Central memory CD8-positive, alpha-beta T cell (primary cell): ENCODE measurements at regions not wholly inside any gene's neighbourhood (a gene's known extent, or its start where the extent isn't known, plus 50 kb on each side); places are given as distances from the start of the nearest gene placed in this dataset.
A peak's percentile ranks its signal among the peaks of the same experiment; 100 is the strongest.

Source experiments
- ATAC-seq: fragments of 150-1000 bp; cut with Tn5 transposase; replicated peaks from 2 replicates; pipeline ENCODE4 v1.10.0; 2022; ENCODE audit warnings: mild to moderate bottlenecking, moderate FRiP score, moderate number of reproducible peaks; ENCODE audit not compliant: poor library complexity, severe bottlenecking; ENCODE audit errors: extremely low read depth
- DNase-seq, 2 donors: peaks; one replicate each; pipeline ENCODE4 v3.0.0; 2021; ENCODE audit warnings: low spot score in 2 of 2
- H3K27ac Mint-ChIP-seq: one replicate; pipeline ENCODE4 v1.8.0; 2022; ENCODE audit warnings: low read depth, mild to moderate bottlenecking, moderate library complexity, mixed read lengths
- H3K27me3 Mint-ChIP-seq: one replicate; pipeline ENCODE4 v1.8.0; 2022; ENCODE audit warnings: mixed read lengths
- H3K36me3 Mint-ChIP-seq: one replicate; pipeline ENCODE4 v1.8.0; 2022; ENCODE audit warnings: mild to moderate bottlenecking, moderate library complexity, mixed read lengths; ENCODE audit not compliant: insufficient read depth
- H3K4me1 Mint-ChIP-seq: one replicate; pipeline ENCODE4 v1.8.0; 2022; ENCODE audit warnings: mixed read lengths
- H3K4me3 Mint-ChIP-seq: one replicate; pipeline ENCODE4 v1.8.0; 2022; ENCODE audit warnings: mild to moderate bottlenecking, moderate library complexity, mixed read lengths
- H3K9me3 Mint-ChIP-seq: one replicate; pipeline ENCODE4 v1.8.0; 2022; ENCODE audit warnings: mixed read lengths

- Mint-ChIP-seq H3K27me3 (no peaks in the 10 kb centered on the region), H3K4me1 (peaks cover 25% of the 10 kb centered on the region), H3K4me3 (no peak overlapping the region), H3K27ac (peak overlapping the region; percentile 5), H3K9me3 (no peaks in the 10 kb centered on the region), H3K36me3 (no peaks in the 10 kb centered on the region)
- peak; percentile 91 for ATAC-seq
- peak in 1 of 2 donors; percentile 10 for DNase-seq
Measured at GRCh38 chr3:106033654-106034053, 164.8 kb upstream of the CBLB start.

GRCh38 chr3:106034313-106034712 is 165.5 kb upstream of the CBLB start:
- H3K27ac Mint-ChIP-seq: peak overlapping the region; percentile 5
- no peaks in the 10 kb centered on the region for H3K27me3 Mint-ChIP-seq
- H3K4me3 Mint-ChIP-seq: no peak overlapping the region
- H3K4me1 Mint-ChIP-seq: peaks cover 25% of the 10 kb centered on the region
- H3K36me3 Mint-ChIP-seq: no peaks in the 10 kb centered on the region
- ATAC-seq (no peak), DNase-seq (no peak)
- no peaks in the 10 kb centered on the region for H3K9me3 Mint-ChIP-seq

GRCh38 chr3:106035619-106036018 is 166.8 kb upstream of the CBLB start:
- no peak for DNase-seq
- H3K27ac Mint-ChIP-seq: no peak overlapping the region
- no peak for ATAC-seq
- no peaks in the 10 kb centered on the region for H3K27me3 Mint-ChIP-seq
- no peaks in the 10 kb centered on the region for H3K36me3 Mint-ChIP-seq
- H3K4me1 Mint-ChIP-seq: peaks cover 35% of the 10 kb centered on the region
- H3K9me3 Mint-ChIP-seq: no peaks in the 10 kb centered on the region
- H3K4me3 Mint-ChIP-seq: no peak overlapping the region

- ATAC-seq (no peak), DNase-seq (no peak)
- H3K27me3 Mint-ChIP-seq: no peaks in the 10 kb centered on the region
- H3K4me3 Mint-ChIP-seq: no peak overlapping the region
- peaks cover 37% of the 10 kb centered on the region for H3K4me1 Mint-ChIP-seq
- H3K36me3 Mint-ChIP-seq: no peaks in the 10 kb centered on the region
- no peak overlapping the region for H3K27ac Mint-ChIP-seq
- H3K9me3 Mint-ChIP-seq: no peaks in the 10 kb centered on the region
Measured at GRCh38 chr3:106036696-106037095, 167.9 kb upstream of the CBLB start.

DNA sequence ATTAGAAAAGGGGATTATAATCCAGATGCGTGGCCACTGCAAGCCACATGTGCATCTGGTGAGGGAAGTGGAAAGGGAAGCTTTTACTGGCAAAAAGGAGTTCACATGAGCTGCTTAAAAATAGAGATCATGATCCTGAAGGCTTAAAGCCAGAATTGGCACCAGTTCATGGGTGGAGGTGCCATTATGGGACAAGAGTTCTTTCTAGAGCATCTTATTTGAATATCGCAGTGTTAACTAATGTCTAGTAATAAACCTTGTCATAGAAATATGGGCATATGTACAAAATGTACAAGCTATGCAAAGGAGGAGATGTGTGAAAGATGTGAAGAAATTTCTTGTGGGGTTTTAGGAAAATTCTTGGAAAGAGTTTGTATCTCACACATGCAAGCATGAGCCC is 178.4 kb upstream of the CBLB start:
- H3K4me3 Mint-ChIP-seq: no peak overlapping the region
- no peak for ATAC-seq
- no peak for DNase-seq
- peaks cover 8% of the 10 kb centered on the region for H3K9me3 Mint-ChIP-seq
- H3K27me3 Mint-ChIP-seq: no peaks in the 10 kb centered on the region
- no peaks in the 10 kb centered on the region for H3K4me1 Mint-ChIP-seq
- no peaks in the 10 kb centered on the region for H3K36me3 Mint-ChIP-seq
- H3K27ac Mint-ChIP-seq: no peak overlapping the region

- Mint-ChIP-seq H3K27ac (no peak overlapping the region), H3K36me3 (no peaks in the 10 kb centered on the region), H3K27me3 (no peaks in the 10 kb centered on the region), H3K4me3 (no peak overlapping the region), H3K4me1 (no peaks in the 10 kb centered on the region), H3K9me3 (peaks cover 8% of the 10 kb centered on the region)
- DNase-seq: no peak
- ATAC-seq: no peak
Measured at GRCh38 chr3:106048946-106049481, 180.2 kb upstream of the CBLB start.

- Mint-ChIP-seq H3K27me3 (no peaks in the 10 kb centered on the region), H3K9me3 (peaks cover 8% of the 10 kb centered on the region), H3K4me1 (no peaks in the 10 kb centered on the region), H3K36me3 (no peaks in the 10 kb centered on the region), H3K27ac (no peak overlapping the region), H3K4me3 (no peak overlapping the region)
- no peak for DNase-seq
- no peak for ATAC-seq
Measured at GRCh38 chr3:106049821-106050220, 181.0 kb upstream of the CBLB start.

DNA sequence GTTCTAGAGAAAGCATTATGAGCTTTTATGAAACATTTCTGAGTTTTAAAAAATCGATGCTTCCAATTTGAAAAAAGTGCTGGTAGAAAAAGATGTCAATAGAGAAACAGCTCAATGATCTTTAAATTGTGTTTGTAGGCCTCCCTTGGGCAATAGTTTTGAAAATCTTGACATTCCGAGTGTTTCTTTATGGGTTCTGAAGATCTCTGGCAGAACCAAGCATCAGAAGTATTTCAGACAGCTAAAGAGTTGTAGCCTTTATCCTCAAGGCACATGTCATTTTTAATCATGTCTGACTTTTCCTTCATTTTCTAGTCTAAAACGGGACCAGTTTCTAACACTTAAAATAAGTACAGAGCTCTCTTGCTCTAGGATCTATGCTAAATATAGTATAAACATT is 188.1 kb upstream of the CBLB start:
- ATAC-seq: no peak
- no peaks in the 10 kb centered on the region for H3K27me3 Mint-ChIP-seq
- no peak overlapping the region for H3K4me3 Mint-ChIP-seq
- H3K36me3 Mint-ChIP-seq: no peaks in the 10 kb centered on the region
- no peaks in the 10 kb centered on the region for H3K9me3 Mint-ChIP-seq
- no peak overlapping the region for H3K27ac Mint-ChIP-seq
- H3K4me1 Mint-ChIP-seq: peaks cover 9% of the 10 kb centered on the region
- DNase-seq: no peak

- DNase-seq: no peak
- Mint-ChIP-seq H3K27ac (no peak overlapping the region), H3K4me3 (no peak overlapping the region)
Measured at GRCh38 chr3:106058475-106058874, 189.7 kb upstream of the CBLB start.

DNA sequence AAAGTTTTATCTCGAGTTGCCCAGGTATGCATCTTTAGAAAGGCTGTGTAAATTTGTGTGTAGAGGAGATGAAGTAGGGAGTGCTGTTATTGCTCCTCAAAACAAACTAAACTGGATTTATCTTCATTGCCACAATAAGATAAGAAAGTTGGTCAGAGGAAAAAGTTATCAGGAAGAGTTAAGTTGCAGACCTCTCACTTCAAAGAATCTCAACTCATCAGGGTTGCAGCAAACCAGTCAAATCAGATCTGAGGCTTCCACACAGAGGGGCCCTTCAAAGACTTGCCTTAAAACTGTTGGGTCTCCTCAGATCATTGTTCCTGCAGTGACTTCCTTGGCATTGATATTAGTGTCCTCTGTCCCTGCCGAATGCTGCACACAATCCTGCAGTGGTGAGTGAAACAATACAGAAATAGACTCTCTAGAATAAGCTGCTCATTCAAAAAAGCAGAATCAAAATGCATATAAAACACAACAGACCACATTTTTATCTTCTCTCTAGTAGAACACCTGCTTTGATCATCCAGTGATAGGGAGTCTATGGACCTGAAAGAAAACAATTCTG is 191.2 kb upstream of the CBLB start:
- DNase-seq (no peak), ATAC-seq (no peak)
- no peak overlapping the region for H3K4me3 Mint-ChIP-seq
- H3K36me3 Mint-ChIP-seq: no peaks in the 10 kb centered on the region
- H3K27me3 Mint-ChIP-seq: no peaks in the 10 kb centered on the region
- H3K4me1 Mint-ChIP-seq: peaks cover 9% of the 10 kb centered on the region
- no peaks in the 10 kb centered on the region for H3K9me3 Mint-ChIP-seq
- no peak overlapping the region for H3K27ac Mint-ChIP-seq

More at GRCh38 chr3:106058475-106058874, 189.7 kb upstream of the CBLB start:
- Mint-ChIP-seq H3K4me1 (peaks cover 9% of the 10 kb centered on the region), H3K36me3 (no peaks in the 10 kb centered on the region), H3K27me3 (no peaks in the 10 kb centered on the region), H3K9me3 (no peaks in the 10 kb centered on the region)
- no peak for ATAC-seq

GRCh38 chr3:106063909-106064308 is 195.1 kb upstream of the CBLB start:
- Mint-ChIP-seq H3K9me3 (no peaks in the 10 kb centered on the region), H3K4me3 (no peak overlapping the region), H3K27me3 (no peaks in the 10 kb centered on the region), H3K4me1 (peaks cover 14% of the 10 kb centered on the region), H3K27ac (no peak overlapping the region), H3K36me3 (peaks cover under 1% of the 10 kb centered on the region)
- DNase-seq (no peak), ATAC-seq (no peak)

DNA sequence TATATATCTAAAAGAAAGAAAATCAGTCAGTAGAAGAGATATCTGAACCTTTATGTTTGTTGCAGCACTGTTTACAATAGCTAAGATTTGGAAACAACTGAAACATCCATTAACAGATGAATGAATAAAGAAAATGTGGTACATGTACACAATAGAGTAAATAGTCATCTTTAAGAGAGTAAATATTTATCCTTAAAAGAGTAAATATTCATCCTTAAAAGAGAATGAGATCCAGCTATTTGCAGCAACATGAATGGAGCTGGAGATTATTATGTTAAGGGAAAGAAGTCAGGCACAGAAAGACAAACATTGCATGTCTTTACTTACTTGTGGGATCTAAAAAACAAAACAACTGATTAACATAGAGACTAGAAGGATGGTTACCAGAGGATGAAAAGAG is 197.0 kb upstream of the CBLB start:
- DNase-seq (no peak), ATAC-seq (no peak)
- peaks cover 4% of the 10 kb centered on the region for H3K36me3 Mint-ChIP-seq
- peaks cover 19% of the 10 kb centered on the region for H3K4me1 Mint-ChIP-seq
- H3K27me3 Mint-ChIP-seq: no peaks in the 10 kb centered on the region
- H3K27ac Mint-ChIP-seq: no peak overlapping the region
- H3K9me3 Mint-ChIP-seq: peaks cover 5% of the 10 kb centered on the region
- H3K4me3 Mint-ChIP-seq: no peak overlapping the region

DNA sequence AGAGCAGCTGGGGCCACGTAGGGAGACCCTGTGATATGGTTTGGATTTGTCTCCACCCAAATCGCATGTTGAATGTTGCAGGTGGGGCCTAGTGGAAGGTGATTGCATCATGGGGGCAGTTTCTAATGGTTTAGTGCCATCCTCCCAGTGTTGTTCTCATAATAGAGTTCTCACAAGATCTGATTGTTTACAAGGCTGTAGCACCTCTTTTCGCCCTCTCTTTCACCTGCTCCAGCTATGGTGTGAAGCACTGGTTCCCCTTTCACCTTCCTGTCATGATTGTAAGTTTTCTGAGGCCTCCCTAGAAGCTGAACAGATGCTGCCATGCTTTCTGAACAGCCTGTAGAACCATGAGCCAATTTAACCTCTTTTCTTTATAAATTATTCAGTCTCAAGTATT is 198.9 kb upstream of the CBLB start:
- H3K9me3 Mint-ChIP-seq: peaks cover 5% of the 10 kb centered on the region
- ATAC-seq: no peak
- no peak overlapping the region for H3K4me3 Mint-ChIP-seq
- H3K4me1 Mint-ChIP-seq: peaks cover 19% of the 10 kb centered on the region
- H3K27ac Mint-ChIP-seq: peak overlapping the region; percentile 86
- H3K36me3 Mint-ChIP-seq: peaks cover 4% of the 10 kb centered on the region
- DNase-seq: no peak
- H3K27me3 Mint-ChIP-seq: no peaks in the 10 kb centered on the region
